ENCODE measurements at regions not wholly inside any gene's neighbourhood (a gene's known extent, or its start where the extent isn't known, plus 50 kb on each side); places are given as distances from the start of the nearest gene placed in this dataset.

DNA sequence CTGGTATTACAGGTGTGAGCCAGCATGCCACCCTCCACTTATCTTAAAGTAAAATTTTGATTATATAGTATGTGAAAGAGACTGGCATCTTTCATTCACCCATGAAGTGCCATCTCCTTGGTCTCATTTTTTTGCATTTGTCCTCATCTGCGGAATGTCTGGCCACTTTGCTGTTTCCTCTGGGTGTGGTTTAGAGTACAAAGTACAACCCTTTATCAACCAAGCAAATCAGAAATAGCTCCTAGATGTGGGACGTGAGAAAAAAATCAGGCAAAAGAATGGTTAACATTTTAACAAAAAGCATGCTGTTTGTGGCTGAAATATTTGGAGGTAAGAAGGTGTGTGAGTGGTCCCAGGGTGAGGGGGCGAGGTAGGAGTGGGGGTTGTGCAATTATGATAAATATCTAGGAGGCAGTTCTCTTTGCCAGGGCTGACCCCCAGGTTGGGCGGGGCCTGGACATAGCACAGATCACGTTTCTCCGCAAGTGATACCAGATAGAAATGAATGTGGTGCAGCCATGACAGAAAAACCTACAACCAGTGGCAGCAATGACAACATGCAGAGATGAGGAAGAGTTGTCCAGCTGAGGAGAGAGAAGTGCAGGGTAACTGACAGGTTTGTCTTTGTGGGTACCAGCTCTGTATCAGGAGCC, 115.8 kb upstream of the SERTAD2 start:
- TF ChIP-seq CTCF (IDR thresholded peaks at IDR 0.05) = no peak
- TF ChIP-seq POLR2A (IDR thresholded peaks at IDR 0.05) = no peak
- TF ChIP-seq EP300 (IDR thresholded peaks at IDR 0.05) = no peak
